Epithelial cell of esophagus (primary cell): ENCODE measurements at regions not wholly inside any gene's neighbourhood (a gene's known extent, or its start where the extent isn't known, plus 50 kb on each side); places are given as distances from the start of the nearest gene placed in this dataset.
A peak's percentile ranks its signal among the peaks of the same experiment; 100 is the strongest.

ENCODE experiments used
- DNase-seq: peaks from one replicate; pipeline ENCODE4 v3.0.0; 2010; ENCODE audit warnings: low read depth
- H3K4me3 ChIP-seq: 2 replicates; pipeline ENCODE4 v1.5.1; 2011; ENCODE audit warnings: mild to moderate bottlenecking, low read length, control low read depth
- TF ChIP-seq, protein P1 (sequence below): IDR thresholded peaks from 2 replicates; pipeline ENCODE4 v1.5.1; 2011; ENCODE audit warnings: low read depth, mild to moderate bottlenecking, low read length, control low read depth, inconsistent platforms; ENCODE audit not compliant: insufficient read depth; ENCODE audit errors: missing control alignments

DNA sequence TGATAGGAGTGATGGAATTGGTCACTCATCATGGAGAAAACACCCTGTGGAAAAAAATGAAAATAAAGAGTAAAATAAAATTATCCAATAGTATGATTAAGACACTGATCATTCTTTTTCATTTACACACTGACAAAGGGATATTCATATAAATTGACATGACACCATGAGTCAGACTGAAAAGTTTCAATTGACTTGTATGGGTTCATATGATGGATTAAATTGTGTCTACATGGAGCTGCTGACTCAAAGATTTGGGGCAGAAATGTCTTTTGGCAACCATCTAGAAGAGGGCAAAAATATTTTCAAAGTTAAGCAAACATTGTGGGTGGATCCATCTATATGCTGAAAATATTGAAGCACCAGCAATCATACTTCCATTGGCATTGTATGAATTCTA lies 153.4 kb upstream of the PPP3CA start:
- peak; percentile 60 for DNase-seq
- no peak overlapping the region for H3K4me3 ChIP-seq
- TF ChIP-seq, protein P1, sequence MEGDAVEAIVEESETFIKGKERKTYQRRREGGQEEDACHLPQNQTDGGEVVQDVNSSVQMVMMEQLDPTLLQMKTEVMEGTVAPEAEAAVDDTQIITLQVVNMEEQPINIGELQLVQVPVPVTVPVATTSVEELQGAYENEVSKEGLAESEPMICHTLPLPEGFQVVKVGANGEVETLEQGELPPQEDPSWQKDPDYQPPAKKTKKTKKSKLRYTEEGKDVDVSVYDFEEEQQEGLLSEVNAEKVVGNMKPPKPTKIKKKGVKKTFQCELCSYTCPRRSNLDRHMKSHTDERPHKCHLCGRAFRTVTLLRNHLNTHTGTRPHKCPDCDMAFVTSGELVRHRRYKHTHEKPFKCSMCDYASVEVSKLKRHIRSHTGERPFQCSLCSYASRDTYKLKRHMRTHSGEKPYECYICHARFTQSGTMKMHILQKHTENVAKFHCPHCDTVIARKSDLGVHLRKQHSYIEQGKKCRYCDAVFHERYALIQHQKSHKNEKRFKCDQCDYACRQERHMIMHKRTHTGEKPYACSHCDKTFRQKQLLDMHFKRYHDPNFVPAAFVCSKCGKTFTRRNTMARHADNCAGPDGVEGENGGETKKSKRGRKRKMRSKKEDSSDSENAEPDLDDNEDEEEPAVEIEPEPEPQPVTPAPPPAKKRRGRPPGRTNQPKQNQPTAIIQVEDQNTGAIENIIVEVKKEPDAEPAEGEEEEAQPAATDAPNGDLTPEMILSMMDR, result no peak

GRCh38 chr4:101475246-101475645 lies 127.9 kb upstream of the PPP3CA start:
- DNase-seq, result no peak
- no peak overlapping the region for H3K4me3 ChIP-seq
- TF ChIP-seq, protein P1, result no peak

- TF ChIP-seq, protein P1, result no peak
- H3K4me3 ChIP-seq, result no peak overlapping the region
- DNase-seq, result no peak
Measured at GRCh38 chr4:101471201-101471600, 123.9 kb upstream of the PPP3CA start.

DNA sequence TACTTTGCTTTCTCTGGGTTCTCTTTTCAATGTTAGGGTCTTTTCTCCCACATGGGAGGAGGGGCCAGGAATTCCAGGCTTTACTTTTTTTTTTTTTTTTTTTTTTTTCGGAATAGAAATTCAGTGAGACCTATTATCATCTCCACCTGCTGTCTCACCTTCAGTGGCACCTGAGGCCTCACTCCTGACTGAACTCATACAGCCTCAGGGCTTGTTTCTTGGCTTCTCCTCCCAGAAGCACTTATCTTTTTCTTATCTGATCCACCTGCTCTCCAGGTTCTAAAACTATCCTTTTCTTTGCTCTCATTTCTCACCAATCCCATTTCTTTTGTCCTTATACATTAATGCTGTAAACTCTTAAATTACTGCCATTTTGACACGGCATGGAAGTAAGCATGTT lies 117.3 kb upstream of the PPP3CA start:
- TF ChIP-seq, protein P1, result no peak
- H3K4me3 ChIP-seq, result no peak overlapping the region
- DNase-seq, result no peak

DNA sequence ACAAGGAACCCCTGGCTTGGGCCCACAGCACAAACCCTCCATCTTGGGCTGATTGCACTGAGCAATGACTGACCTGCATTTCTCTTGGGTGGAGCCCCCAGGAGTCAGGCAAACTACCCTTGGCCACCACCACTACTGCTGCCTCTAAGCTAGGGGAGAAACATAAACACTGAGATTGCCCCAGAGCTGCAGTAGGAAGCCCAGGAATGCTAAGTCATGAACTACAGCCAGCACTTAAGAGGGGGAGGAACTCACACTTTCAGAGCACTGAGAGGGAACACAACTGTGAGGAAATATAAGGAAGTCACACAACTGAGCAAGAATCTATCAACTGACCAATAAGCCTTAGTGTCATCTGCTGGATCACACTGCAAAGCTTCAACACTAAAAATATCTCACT lies 111.6 kb upstream of the PPP3CA start:
- DNase-seq, result no peak
- TF ChIP-seq, protein P1, result no peak

DNA sequence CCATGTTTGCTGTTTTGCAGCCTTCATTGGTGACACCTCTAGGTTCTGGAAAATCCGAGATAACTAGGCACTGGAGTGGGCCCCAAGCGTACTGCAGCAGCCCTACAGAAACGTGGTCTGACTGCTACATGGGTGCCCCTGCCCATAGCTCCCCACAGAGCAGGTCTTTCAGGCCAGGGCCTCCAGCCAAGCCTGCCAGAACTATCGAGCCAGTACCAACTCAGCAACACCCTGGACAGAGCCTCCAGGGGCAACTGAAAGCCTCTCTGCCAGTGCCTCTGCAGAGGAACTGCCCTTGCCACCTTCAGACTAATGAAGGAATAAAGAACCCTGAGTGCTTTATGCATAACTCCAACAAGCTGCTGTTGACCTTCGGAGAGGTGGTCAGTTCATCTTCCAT lies 111.1 kb upstream of the PPP3CA start:
- no peak for DNase-seq
- TF ChIP-seq, protein P1, result no peak
- no peak overlapping the region for H3K4me3 ChIP-seq

More for the DNA sequence above, 111.6 kb upstream of the PPP3CA start:
- H3K4me3 ChIP-seq, result no peak overlapping the region

DNA sequence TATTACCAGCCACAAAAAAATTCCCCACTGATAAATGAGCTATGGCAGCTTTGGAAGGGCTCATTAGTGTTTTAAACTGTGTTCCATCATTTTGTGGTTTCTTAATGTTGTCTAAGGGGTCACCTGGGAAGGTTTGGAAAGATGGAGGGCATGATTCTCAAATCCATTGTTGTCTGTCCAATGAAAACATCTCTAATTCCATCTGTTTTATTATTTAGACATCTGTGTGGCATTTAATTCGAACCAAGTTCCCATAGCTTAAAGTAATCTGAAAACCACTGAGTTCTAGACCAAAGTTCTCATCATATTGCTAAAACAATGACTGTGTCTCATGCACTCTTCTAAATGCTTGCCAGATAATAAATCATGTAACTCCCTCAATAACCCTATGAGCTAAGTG lies 103.8 kb upstream of the PPP3CA start:
- TF ChIP-seq, protein P1, result no peak
- no peak overlapping the region for H3K4me3 ChIP-seq
- DNase-seq, result no peak
